Posterior vena cava (tissue), 2 donors: ENCODE measurements at regions not wholly inside any gene's neighbourhood (a gene's known extent, or its start where the extent isn't known, plus 50 kb on each side); places are given as distances from the start of the nearest gene placed in this dataset.
"Not testable (repeated sequence)": the region's sequence is repeated elsewhere in the genome, so short reads cannot be mapped to it uniquely, and the experiment has no call there.

Experiments used
- DNase-seq: peaks from one replicate; pipeline ENCODE4 v3.0.0-alpha.2; 2020; ENCODE audit warnings: low spot score
- intact Hi-C, 2 donors: fragments of 100-400 bp; cut with DNase I; formaldehyde crosslinking; loops; one replicate each; pipeline versions ENCODE4 v1.14.1 to v1.14.2; 2022 to 2023
- donor health status: DM: yes; HTN: yes; CAD: no.
- donor health status: DM: yes; HTN: yes; CAD: no.

DNA sequence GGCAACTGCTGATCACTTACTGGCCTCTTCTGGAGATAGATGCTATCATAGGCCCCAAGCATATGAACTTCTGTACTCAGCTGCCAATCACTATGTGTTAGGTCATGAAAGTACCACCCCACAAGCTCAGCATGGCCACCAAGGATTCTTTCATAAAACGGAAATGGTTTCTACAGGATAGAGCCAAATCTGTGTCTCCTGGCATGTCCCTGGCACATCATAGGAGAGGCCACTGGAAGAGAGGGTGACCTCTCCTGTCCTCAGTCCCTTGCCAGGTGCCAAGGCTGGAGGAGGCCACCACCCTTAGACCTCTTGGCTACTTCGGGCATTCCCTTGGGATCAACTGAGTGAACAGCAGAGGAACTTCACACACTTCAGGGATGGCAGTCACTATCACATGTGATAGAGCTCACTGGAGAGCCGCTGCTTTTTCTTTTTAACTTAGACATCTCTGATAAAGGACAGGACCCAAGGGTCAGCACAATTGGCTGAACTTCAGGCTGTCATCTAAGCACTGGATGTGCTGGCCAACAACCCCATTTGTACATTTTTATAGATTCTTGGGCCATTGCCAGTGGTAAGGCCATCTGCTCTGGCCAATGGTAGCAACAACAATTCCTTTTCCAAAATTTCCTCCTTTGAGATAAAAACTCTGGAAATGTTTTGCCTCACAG, 425.2 kb downstream of the SQOR start:
- intact Hi-C loops: no loop called here
- DNase-seq: no peak

DNA sequence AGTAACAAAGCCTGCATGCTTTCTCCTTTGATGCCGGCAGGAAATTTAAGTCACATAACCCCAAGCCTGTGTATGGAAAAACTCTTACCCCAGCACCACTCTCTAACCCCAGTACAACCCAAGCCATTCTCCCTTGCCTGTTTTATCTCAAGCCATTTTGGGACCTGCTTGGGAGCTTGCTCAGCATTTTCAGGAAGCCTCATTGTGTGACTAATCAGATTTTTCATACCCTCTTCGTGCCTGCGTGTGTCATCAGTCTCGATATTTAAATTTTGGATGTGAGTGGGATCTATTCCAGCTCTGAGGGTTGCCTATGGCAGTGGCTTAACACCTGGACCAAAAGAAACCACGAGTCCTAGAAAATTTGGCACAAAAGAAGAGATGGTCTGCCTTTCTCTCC, 426.2 kb downstream of the SQOR start:
- DNase-seq: no peak
- intact Hi-C loops: no loop called here

GRCh38 chr15:46077220-46077619, 442.4 kb downstream of the SQOR start:
- intact Hi-C loops: loop anchor here in 1 of 2 donors (2.0 kb wide), 1 partner anchor 52 kb away; no protein-coding TSS in a partner anchor
- DNase-seq: no peak

- DNase-seq: no peak
- intact Hi-C loops: no loop called here
Measured at GRCh38 chr15:46079046-46079445, 444.2 kb downstream of the SQOR start.

DNA sequence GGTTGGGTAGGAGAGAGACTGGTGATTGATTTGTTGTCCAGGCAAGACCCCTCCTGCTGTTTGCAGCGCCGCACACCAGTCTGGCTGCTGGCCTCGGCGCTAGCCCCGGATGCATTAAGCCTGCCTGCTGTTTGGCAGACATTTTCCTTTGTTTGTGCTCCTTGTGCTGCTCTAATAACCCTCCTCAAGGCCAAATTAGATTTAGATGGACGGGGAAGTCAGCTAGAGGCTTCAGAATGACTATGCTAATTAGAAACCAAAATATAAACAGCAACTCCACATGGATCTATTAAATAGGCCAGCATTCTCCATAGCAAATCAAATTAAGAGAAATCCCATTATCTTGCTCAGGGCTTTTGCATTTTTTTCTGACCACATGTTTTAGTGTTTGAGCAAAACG, 445.2 kb downstream of the SQOR start:
- intact Hi-C loops: no loop called here
- no peak for DNase-seq

GRCh38 chr15:46088486-46089445, 453.9 kb downstream of the SQOR start:
- intact Hi-C loops: loop anchor here in 1 of 2 donors (5.0 kb wide), 1 partner anchor 951 kb away; no protein-coding TSS in a partner anchor
- DNase-seq: no peak

DNA sequence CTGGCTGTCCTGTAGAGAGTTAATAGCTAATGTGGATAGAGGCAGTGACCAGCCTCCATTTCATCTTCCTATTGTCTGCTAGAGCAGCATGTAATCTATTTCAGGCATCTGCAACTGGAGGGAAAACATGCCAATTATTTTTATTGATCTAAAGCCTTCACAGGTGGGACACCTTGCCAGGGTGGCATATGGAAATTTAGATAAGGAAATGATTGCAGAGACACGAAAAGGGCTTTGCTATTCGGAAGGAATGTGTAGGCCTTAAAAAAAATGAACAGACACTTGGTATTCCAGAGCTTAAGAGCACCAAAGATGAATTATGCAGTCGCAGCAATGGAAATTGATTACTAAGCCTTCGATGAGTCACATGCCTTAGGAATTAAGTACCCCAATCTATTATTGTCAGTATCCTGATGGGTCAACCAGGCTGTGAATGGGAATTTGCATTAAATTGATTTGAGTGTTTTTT, 454.7 kb downstream of the SQOR start:
- DNase-seq: no peak
- intact Hi-C loops: loop anchor here in 1 of 2 donors (5.0 kb wide), 1 partner anchor 952 kb away; no protein-coding TSS in a partner anchor

DNA sequence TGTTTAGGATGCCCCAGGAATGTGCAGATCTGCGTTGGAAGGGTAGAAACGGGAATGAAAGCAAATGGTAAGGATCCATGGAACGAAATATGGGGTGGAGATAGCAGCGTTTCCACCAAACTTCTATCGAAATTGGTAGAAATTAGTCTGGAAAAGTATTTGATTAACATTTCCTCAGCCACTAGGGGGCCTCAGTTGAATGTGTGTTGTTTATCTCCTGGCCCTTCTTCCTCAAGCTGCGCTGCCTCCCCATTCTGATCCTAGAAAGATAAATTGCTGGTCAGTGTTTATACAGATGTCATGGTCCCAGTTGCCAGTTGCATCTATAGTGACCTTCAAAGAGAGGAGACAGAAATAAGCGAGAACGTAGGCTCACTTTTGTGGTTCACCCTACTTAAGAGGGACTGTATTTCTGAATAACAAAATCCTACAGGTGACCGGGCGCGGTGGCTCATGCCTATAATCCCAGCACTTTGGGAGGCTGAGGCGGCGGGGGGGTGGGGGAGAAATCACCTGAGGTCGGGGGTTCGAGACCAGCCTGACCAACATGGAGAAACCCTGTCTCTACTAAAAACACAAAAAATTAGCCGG, 457.1 kb downstream of the SQOR start:
- no peak for DNase-seq
- intact Hi-C loops: no loop called here

DNA sequence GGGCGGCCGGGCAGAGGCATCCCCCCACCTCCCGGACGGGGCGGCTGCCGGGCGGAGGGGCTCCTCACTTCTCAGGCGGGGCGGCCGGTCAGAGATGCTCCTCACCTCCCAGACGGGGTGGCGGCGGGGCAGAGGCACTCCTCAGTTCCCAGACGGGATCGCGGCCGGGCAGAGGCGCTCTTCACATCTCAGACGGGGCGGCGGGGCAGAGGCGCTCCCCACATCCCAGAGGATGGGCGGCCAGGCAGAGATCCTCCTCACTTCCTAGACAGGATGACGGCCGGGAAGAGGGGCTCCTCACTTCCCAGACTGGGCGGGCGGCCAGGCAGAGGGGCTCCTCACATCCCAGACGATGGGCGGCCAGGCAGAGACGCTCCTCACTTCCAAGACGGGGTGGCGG, 463.2 kb downstream of the SQOR start:
- DNase-seq, intact Hi-C loops: not testable (repeated sequence)

DNA sequence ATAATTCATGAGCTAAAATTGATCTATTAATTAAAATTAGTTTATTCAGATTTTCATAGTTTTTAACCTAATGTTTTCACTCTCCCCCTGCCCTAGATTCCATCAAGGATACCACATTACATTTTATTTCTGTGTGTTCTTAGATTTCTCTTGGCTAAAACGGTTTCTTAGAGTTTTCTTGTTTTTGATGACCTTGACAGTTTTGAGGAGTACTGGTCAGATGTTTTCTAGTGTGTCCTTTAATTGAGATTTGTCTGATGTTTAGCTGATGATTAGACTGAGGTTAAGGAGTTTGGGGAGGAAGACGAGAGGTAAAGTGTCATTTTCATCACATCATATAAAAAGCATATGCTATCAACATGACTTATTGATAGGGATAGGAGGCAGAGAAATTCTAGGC, 475.9 kb downstream of the SQOR start:
- intact Hi-C loops: no loop called here
- no peak for DNase-seq

- intact Hi-C loops: no loop called here
- DNase-seq: no peak
Measured at GRCh38 chr15:46111730-46112129, 476.9 kb downstream of the SQOR start.

DNA sequence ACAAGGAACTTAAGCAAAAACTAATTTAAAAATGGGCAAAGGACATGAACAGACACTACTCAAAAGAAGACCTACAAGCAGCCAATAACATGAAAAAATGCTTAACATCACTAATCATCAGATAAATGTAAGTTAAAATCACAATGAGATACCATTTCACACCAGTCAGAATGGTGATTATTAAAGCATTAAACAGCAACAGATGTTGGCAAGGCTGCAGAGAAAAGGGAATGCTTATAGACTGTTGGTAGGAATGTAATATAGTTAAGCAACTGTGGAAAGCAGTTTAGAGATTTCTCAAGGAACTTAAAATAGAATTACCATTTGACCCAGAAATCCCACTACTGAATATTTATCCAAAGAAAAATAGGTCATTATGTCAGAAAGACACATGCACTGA, 482.2 kb downstream of the SQOR start:
- DNase-seq: no peak
- intact Hi-C loops: no loop called here

GRCh38 chr15:46120713-46121112, 485.9 kb downstream of the SQOR start:
- no peak for DNase-seq
- intact Hi-C loops: no loop called here

DNA sequence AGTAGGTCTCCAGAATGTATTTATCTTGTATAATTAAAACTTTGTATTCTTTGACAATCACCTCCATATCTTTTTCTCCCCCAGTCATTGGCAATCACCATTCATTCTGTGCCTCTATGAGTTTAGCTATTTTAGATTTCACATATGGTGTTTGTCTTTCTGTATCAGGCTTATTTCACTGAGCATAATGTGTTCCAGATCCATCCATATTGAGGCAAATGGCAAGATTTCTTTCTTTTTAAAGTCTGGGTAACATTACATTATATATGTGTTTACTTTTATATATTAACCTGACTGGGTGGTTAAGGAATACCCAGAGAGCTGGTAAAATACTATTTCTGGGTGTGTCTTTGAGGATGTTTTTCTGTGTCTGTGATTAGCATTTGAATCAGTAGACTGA, 486.6 kb downstream of the SQOR start:
- intact Hi-C loops: no loop called here
- no peak for DNase-seq

DNA sequence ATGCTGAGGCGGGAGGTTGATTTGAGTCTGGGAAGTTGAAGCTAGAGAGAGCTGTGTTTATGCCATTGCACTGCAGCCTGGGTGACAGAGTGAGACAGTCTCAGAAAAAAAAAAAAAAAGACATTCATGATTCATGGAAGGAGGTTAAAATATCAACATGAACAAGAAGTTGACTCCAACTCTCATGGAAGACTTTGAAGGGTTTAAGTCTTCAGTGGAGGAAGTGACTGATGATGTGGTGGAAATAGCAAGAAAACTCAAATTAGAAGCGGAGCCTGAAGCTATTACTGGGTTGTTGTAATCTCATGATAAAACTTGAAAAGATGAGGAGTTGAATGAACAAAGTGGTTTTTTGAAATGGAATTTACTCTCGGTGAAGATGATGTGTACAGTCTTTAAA, 491.8 kb downstream of the SQOR start:
- intact Hi-C loops: no loop called here
- DNase-seq: no peak

GRCh38 chr15:46127361-46127874, 492.6 kb downstream of the SQOR start:
- no peak for DNase-seq
- intact Hi-C loops: no loop called here

DNA sequence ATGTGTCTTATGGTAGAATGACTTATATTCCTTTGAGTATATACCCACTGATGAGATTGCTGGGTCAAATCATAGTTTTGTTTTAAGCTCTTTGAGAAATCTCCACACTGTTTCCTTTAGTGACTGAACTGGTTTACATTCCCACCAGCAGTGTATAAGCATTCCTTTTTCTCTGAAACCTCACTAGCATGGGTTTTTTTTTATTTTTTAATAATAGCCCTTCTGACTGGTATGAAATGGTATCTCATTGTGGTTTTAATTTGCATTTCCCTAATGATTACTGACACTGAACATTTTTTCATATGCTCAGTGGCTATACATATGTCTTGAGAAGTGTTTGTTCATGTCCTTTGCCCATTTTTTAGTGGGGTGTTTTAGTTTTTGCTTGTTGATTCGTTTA, 494.3 kb downstream of the SQOR start:
- intact Hi-C loops: loop anchor here in 1 of 2 donors (2.0 kb wide), 1 partner anchor 52 kb away; no protein-coding TSS in a partner anchor
- DNase-seq: no peak

- no peak for DNase-seq
- intact Hi-C loops: no loop called here
Measured at GRCh38 chr15:46131876-46132275, 497.0 kb downstream of the SQOR start.

GRCh38 chr15:46137443-46137842, 502.6 kb downstream of the SQOR start:
- no peak for DNase-seq
- intact Hi-C loops: no loop called here

- DNase-seq: no peak
- intact Hi-C loops: no loop called here
Measured at GRCh38 chr15:46146002-46146401, 511.2 kb downstream of the SQOR start.
